IMR-90 (cell line): ENCODE measurements at regions not wholly inside any gene's neighbourhood (a gene's known extent, or its start where the extent isn't known, plus 50 kb on each side); places are given as distances from the start of the nearest gene placed in this dataset.

Source experiments
- ATAC-seq: fragments of 200-7000 bp; cut with Tn5 transposase; 2 replicates; pipeline ENCODE4 v1.9.1; 2020; ENCODE audit warnings: low read depth, mild to moderate bottlenecking, moderate library complexity
- BruUV-seq: library from RNA; stranded (reverse); fragments of 400-500 nt; replicated peaks from 2 replicates; lab custom pipeline; 2021; lab: Mats Ljungman, UMichigan
- CTCF ChIA-PET: fragments of 300-600 bp; formaldehyde crosslinking; extraction: SDS; loops from one replicate; lab custom pipeline; 2021; ENCODE audit warnings: antibody characterized with exemption; lab: Yijun Ruan, JAX
- POLR2A ChIA-PET: fragments of 300-600 bp; sonication (Branson Sonifier 250); formaldehyde crosslinking; loops from one replicate; lab custom pipeline; 2022; ENCODE audit warnings: antibody characterized with exemption; ENCODE audit not compliant: unreplicated experiment; lab: Charles Lee
- DNase-seq: peaks from one replicate; pipeline ENCODE4 v3.0.0; 2013
- H2AFZ ChIP-seq: replicated peaks from 2 replicates; pipeline ENCODE3; 2013; ENCODE audit warnings: low read length, mild to moderate bottlenecking; ENCODE audit not compliant: poor library complexity
- H2AK5ac ChIP-seq: 2 replicates; pipeline ENCODE4 v1.6.1; 2013; ENCODE audit warnings: low read depth, low read length, inconsistent platforms
- H2AK9ac ChIP-seq: replicated peaks from 2 replicates; pipeline ENCODE3; 2013; ENCODE audit warnings: mild to moderate bottlenecking, low read depth, low read length, moderate library complexity; ENCODE audit not compliant: poor library complexity
- H2BK120ac ChIP-seq: 2 replicates; pipeline ENCODE4 v1.6.1; 2013; ENCODE audit warnings: low read depth, low read length, inconsistent platforms
- H2BK15ac ChIP-seq: 3 replicates; pipeline ENCODE4 v1.6.1; 2013; ENCODE audit warnings: low read depth, low read length, inconsistent platforms
- H2BK20ac ChIP-seq: 2 replicates; pipeline ENCODE4 v1.6.1; 2013; ENCODE audit warnings: low read depth, mild to moderate bottlenecking, inconsistent platforms, low read length, moderate library complexity
- H2BK5ac ChIP-seq: 2 replicates; pipeline ENCODE4 v1.6.1; 2013; ENCODE audit warnings: mild to moderate bottlenecking, low read depth, low read length, inconsistent platforms; ENCODE audit not compliant: poor library complexity, severe bottlenecking
- H3K14ac ChIP-seq: replicated peaks from 2 replicates; pipeline ENCODE4 v1.6.1; 2013; ENCODE audit warnings: low read depth, low read length, inconsistent platforms
- H3K18ac ChIP-seq: 2 replicates; pipeline ENCODE4 v1.6.1; 2013; ENCODE audit warnings: low read depth, low read length, control low read depth
- H3K23ac ChIP-seq: 2 replicates; pipeline ENCODE4 v1.6.1; 2013; ENCODE audit warnings: low read depth, low read length, inconsistent platforms
- H3K27ac ChIP-seq: 2 replicates; pipeline ENCODE4 v1.5.1; 2013; ENCODE audit warnings: mild to moderate bottlenecking, control low read depth, low read length; ENCODE audit not compliant: insufficient read depth
- H3K27me3 ChIP-seq: 2 replicates; pipeline ENCODE4 v1.6.1; 2013; ENCODE audit warnings: low read length; ENCODE audit not compliant: control insufficient read depth, insufficient read depth
- H3K36me3 ChIP-seq: 2 replicates; pipeline ENCODE4 v1.6.1; 2013; ENCODE audit warnings: low read length, mixed read lengths; ENCODE audit not compliant: control insufficient read depth, insufficient read depth
- H3K4ac ChIP-seq: 2 replicates; pipeline ENCODE4 v1.6.1; 2013; ENCODE audit warnings: low read depth, low read length, inconsistent platforms
- H3K4me1 ChIP-seq: 2 replicates; pipeline ENCODE4 v1.6.1; 2013; ENCODE audit warnings: low read length, mixed read lengths; ENCODE audit not compliant: control insufficient read depth, insufficient read depth
- H3K4me2 ChIP-seq: 2 replicates; pipeline ENCODE4 v1.6.1; 2013; ENCODE audit warnings: low read depth, mild to moderate bottlenecking, control low read depth, low read length, moderate library complexity
- H3K4me3 ChIP-seq: 2 replicates; pipeline ENCODE4 v1.5.1; 2013; ENCODE audit warnings: low read depth, mild to moderate bottlenecking, control low read depth, low read length, moderate library complexity; ENCODE audit not compliant: insufficient read depth
- H3K56ac ChIP-seq: 2 replicates; pipeline ENCODE4 v1.6.1; 2013; ENCODE audit warnings: low read length, inconsistent platforms; ENCODE audit not compliant: insufficient read depth; ENCODE audit errors: extremely low read depth
- H3K79me1 ChIP-seq, 2 experiments: 2 replicates each; pipeline ENCODE4 v1.6.1; 2013; ENCODE audit warnings: low read length in 2 of 2, inconsistent platforms in 1 of 2, low read depth in 1 of 2
- H3K9ac ChIP-seq: 2 replicates; pipeline ENCODE4 v1.6.1; 2013; ENCODE audit warnings: low read depth, low read length, control low read depth
- H3K9me1 ChIP-seq: 2 replicates; pipeline ENCODE4 v1.6.1; 2013; ENCODE audit warnings: low read length, inconsistent platforms; ENCODE audit not compliant: insufficient read depth
- H3K9me3 ChIP-seq: 2 replicates; pipeline ENCODE4 v1.6.1; 2013; ENCODE audit warnings: low read length; ENCODE audit not compliant: control insufficient read depth, insufficient read depth
- H4K20me1 ChIP-seq: 2 replicates; pipeline ENCODE4 v1.6.1; 2013; ENCODE audit warnings: low read length, inconsistent platforms; ENCODE audit not compliant: insufficient read depth
- H4K5ac ChIP-seq: 2 replicates; pipeline ENCODE4 v1.6.1; 2013; ENCODE audit warnings: mild to moderate bottlenecking, low read depth, low read length, control low read depth
- H4K8ac ChIP-seq, 2 experiments: 2 replicates each; pipeline ENCODE4 v1.6.1; 2013; ENCODE audit warnings: low read depth in 2 of 2, low read length in 2 of 2, control low read depth in 1 of 2, inconsistent platforms in 1 of 2
- H4K91ac ChIP-seq: 2 replicates; pipeline ENCODE4 v1.6.1; 2013; ENCODE audit warnings: low read depth, low read length, inconsistent platforms; ENCODE audit not compliant: insufficient read depth
- BHLHE40 ChIP-seq: fragments of 150-350 bp; IDR thresholded peaks from 2 replicates; pipeline ENCODE4 v1.6.1; 2016; ENCODE audit warnings: mild to moderate bottlenecking, low read depth, low read length
- CEBPB ChIP-seq: IDR thresholded peaks from 2 replicates; pipeline ENCODE4 v1.6.1; 2012; ENCODE audit warnings: low read depth, low read length, improper control_type of control experiment
- MXI1 ChIP-seq: IDR thresholded peaks from 2 replicates; pipeline ENCODE4 v1.6.1; 2012; ENCODE audit warnings: low read depth, mild to moderate bottlenecking, low read length, moderate library complexity, borderline replicate concordance
- RFX5 ChIP-seq: IDR thresholded peaks from 2 replicates; pipeline ENCODE4 v1.8.0; 2012; ENCODE audit warnings: low read depth, mild to moderate bottlenecking, low read length, moderate library complexity
- WGBS, 2 experiments: methylation state at CpG; one replicate each; pipeline versions ENCODE4 v1.1.5 to v1.1.7; 2013; ENCODE audit warnings: missing lambda C conversion rate in 2 of 2; ENCODE audit not compliant: insufficient read length in 1 of 2; ENCODE audit errors: extremely low coverage in 2 of 2; 5-methylcytosine and 5-hydroxymethylcytosine counted together
- dilution Hi-C: fragments of 300-500 bp; cut with HindIII; formaldehyde crosslinking; loops from one replicate; pipeline ENCODE4 v1.14.3; 2018; ENCODE audit warnings: low sequenced_read_pairs; ENCODE audit not compliant: unreplicated experiment
- in situ Hi-C: fragments of 300-500 bp; cut with MboI; formaldehyde crosslinking; loops from 3 replicates; pipeline ENCODE4 v1.14.3; 2019; ENCODE audit warnings: low sequenced_read_pairs, inconsistent platforms, mixed read lengths
- intact Hi-C: fragments of 100-400 bp; cut with micrococcal nuclease; formaldehyde crosslinking; loops from 2 replicates; pipeline ENCODE4 v1.10.0; 2022

DNA sequence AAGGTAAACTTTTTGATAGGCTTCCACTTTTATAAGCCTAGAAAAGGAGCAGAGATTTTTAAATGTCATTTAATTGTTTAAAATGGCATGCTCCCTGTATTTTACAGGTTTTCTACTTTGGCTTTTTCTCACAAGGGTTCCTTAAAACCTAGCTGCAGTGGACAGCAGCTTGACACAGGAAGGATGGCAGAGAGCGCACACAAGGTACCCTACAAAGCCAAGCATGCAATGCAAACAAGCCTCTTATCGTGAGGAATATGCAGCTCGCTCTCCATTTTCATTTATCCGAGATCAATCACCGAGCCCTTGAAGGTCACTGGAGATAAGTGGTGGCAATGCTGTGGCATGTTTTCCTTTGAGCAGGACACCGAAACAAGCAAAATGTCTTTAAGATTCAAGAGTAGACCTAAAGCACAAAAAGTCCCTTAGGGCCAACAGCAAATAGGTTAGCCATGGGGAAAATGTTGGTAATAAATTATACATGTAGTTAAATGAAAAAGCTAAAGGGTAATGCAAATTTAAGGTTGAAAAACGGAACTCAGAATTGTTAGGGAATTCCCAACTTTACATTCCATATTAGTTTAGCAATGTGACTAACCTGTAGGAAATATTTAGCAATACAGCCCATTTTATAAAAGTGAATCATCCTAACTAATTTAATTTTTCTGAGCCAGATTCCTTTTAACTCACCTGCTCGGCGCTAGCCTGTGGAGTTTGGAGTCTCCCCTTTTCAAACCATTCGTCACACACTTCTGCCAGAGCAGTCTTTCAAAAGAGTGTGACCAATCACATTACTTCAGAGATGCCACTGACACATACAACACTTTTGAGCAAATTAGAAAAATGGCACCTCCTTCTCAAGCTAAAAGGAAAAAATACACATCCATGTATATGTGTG, 337.9 kb upstream of the PKDCC start (continued):
- no peak for TF ChIP-seq CEBPB

DNA sequence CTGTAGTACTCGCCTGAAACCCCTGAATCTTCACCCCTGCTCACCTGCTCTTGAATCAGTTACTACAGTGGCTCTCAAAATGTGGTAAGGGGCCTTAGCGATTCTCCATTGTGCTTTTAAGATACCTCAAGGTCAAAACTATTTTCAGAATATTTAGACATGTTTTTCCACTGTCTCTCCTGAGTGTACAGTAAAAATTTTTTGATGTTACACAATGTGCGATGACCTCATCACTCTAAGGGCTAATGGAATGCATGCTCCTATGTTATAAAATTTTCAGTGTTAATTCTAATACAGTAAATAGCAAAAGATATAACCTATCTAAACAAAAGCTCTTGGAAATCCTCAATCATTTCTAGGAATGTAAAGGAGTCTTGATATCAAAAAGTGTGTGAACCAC, 336.9 kb upstream of the PKDCC start:
- Histone ChIP-seq H3K9me3 (no peaks in the 10 kb centered on the region), H3K27ac (no peak overlapping the region), H3K14ac (no peak overlapping the region), H3K18ac (peak overlapping the region; percentile 29; the same call in 1 of the 2 replicates), H4K8ac (no peak overlapping the region), H2BK15ac (no peak overlapping the region), H2AK5ac (no peak overlapping the region), H2AFZ (no peak overlapping the region), H3K4me2 (no peak overlapping the region; the same call in 1 of the 2 replicates), H2BK5ac (no peak overlapping the region), H4K5ac (no peak overlapping the region), H3K36me3 (no peaks in the 10 kb centered on the region), H3K4me3 (no peak overlapping the region), H3K27me3 (no peaks in the 10 kb centered on the region; the same call in 1 of the 2 replicates), H4K91ac (no peak overlapping the region), H3K23ac (no peak overlapping the region), H3K9me1 (no peaks in the 10 kb centered on the region), H3K79me1 (no peaks in the 10 kb centered on the region), H2BK120ac (no peak overlapping the region), H2AK9ac (no peak overlapping the region), H4K20me1 (no peaks in the 10 kb centered on the region), H2BK20ac (no peak overlapping the region), H3K9ac (no peak overlapping the region), H3K4me1 (peaks cover 4% of the 10 kb centered on the region; the same call in 1 of the 2 replicates), H3K4ac (no peak overlapping the region), H3K56ac (no peak overlapping the region)
- TF ChIP-seq BHLHE40 (no peak), CEBPB (peak; percentile 55; the same call in 1 of the 2 replicates), RFX5 (0 out of 2 replicates have a peak, but pooled peaks have one; percentile 46), MXI1 (no peak)
- no TSS peak for BruUV-seq
- in situ Hi-C loops (loop anchor here (25.0 kb wide), 1 partner anchor 1799 kb away; no protein-coding TSS in a partner anchor), intact Hi-C loops (no loop called here), dilution Hi-C loops (no loop called here)
- WGBS, 2 experiments = no CpG with 5 or more reads among the region's 3 CpGs
- DNase-seq = peak; percentile 23
- peak; percentile 69 for ATAC-seq
- ChIA-PET POLR2A (no interaction called here), CTCF (no interaction called here)
